Keratinocyte (primary cell): ENCODE measurements at regions not wholly inside any gene's neighbourhood (a gene's known extent, or its start where the extent isn't known, plus 50 kb on each side); places are given as distances from the start of the nearest gene placed in this dataset.

Source experiments
- EZH2 ChIP-seq: IDR thresholded peaks from one replicate; pipeline ENCODE4 v1.6.1; 2012; ENCODE audit warnings: inconsistent platforms, mild to moderate bottlenecking, low read length, moderate library complexity
- TF ChIP-seq, protein P1 (sequence below), 3 experiments: IDR thresholded peaks in 1 of 3; conservative IDR thresholded peaks in 1 of 3; optimal IDR thresholded peaks in 1 of 3; 2 replicates in 2 of 3; 3 replicates in 1 of 3; pipeline versions ENCODE3 to v1.5.1; 2011; ENCODE audit warnings: low read length in 3 of 3, mild to moderate bottlenecking in 3 of 3, moderate library complexity in 2 of 3, control low read depth in 1 of 3, inconsistent platforms in 1 of 3; ENCODE audit not compliant: insufficient read depth in 2 of 3; ENCODE audit errors: extremely low read depth in 1 of 3

- TF ChIP-seq, protein P1, sequence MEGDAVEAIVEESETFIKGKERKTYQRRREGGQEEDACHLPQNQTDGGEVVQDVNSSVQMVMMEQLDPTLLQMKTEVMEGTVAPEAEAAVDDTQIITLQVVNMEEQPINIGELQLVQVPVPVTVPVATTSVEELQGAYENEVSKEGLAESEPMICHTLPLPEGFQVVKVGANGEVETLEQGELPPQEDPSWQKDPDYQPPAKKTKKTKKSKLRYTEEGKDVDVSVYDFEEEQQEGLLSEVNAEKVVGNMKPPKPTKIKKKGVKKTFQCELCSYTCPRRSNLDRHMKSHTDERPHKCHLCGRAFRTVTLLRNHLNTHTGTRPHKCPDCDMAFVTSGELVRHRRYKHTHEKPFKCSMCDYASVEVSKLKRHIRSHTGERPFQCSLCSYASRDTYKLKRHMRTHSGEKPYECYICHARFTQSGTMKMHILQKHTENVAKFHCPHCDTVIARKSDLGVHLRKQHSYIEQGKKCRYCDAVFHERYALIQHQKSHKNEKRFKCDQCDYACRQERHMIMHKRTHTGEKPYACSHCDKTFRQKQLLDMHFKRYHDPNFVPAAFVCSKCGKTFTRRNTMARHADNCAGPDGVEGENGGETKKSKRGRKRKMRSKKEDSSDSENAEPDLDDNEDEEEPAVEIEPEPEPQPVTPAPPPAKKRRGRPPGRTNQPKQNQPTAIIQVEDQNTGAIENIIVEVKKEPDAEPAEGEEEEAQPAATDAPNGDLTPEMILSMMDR (optimal IDR thresholded peaks at IDR 0.05 in 1 of 3, IDR thresholded peaks at IDR 0.05 in 1 of 3, conservative IDR thresholded peaks at IDR 0.05 in 1 of 3; ENCODE audit: extremely low read depth in 1 of 3, insufficient read depth in 2 of 3, low read length in 3 of 3), result no peak
- TF ChIP-seq EZH2, result no peak
These were observed 114.5 kb downstream of the TMEM18 start for GRCh38 chr2:562391-563364.
